Karpas-422 (cell line): ENCODE measurements at regions not wholly inside any gene's neighbourhood (a gene's known extent, or its start where the extent isn't known, plus 50 kb on each side); places are given as distances from the start of the nearest gene placed in this dataset.

Experiments used
- DNase-seq: peaks from one replicate; pipeline ENCODE4 v3.0.0-alpha.2; 2015
- H2AFZ ChIP-seq: fragments of 200-600 bp; sonication (generic); 2 replicates; pipeline ENCODE4 v1.6.1; 2014; ENCODE audit warnings: antibody characterized with exemption, low read length, mixed read lengths
- H3K27ac ChIP-seq: fragments of 200-600 bp; sonication (generic); 2 replicates; pipeline ENCODE4 v1.5.1; 2014; ENCODE audit warnings: mild to moderate bottlenecking, low read length, moderate library complexity
- H3K27me3 ChIP-seq: fragments of 200-600 bp; sonication (generic); 2 replicates; pipeline ENCODE4 v1.6.1; 2014; ENCODE audit warnings: low read length, mixed read lengths
- H3K36me3 ChIP-seq: fragments of 200-600 bp; sonication (generic); 2 replicates; pipeline ENCODE4 v1.6.1; 2014; ENCODE audit warnings: low read length, mixed read lengths; ENCODE audit not compliant: insufficient read depth
- H3K4me1 ChIP-seq: fragments of 200-600 bp; sonication (generic); 2 replicates; pipeline ENCODE4 v1.6.1; 2014; ENCODE audit warnings: mild to moderate bottlenecking, low read length, mixed read lengths
- H3K4me2 ChIP-seq: fragments of 200-600 bp; sonication (generic); 2 replicates; pipeline ENCODE4 v1.6.1; 2014; ENCODE audit warnings: low read length, low read depth, mild to moderate bottlenecking; ENCODE audit not compliant: poor library complexity, severe bottlenecking
- H3K4me3 ChIP-seq: fragments of 200-600 bp; sonication (generic); 2 replicates; pipeline ENCODE4 v1.5.1; 2014; ENCODE audit warnings: mild to moderate bottlenecking, antibody characterized with exemption, low read length, mixed read lengths
- H3K79me2 ChIP-seq: fragments of 200-600 bp; sonication (generic); 2 replicates; pipeline ENCODE4 v1.6.1; 2014; ENCODE audit warnings: mild to moderate bottlenecking, low read length, mixed read lengths
- H3K9ac ChIP-seq: fragments of 200-600 bp; sonication (generic); 2 replicates; pipeline ENCODE4 v1.6.0; 2014; ENCODE audit warnings: low read length
- H3K9me2 ChIP-seq: fragments of 200-600 bp; sonication (generic), shearing (Covaris generic); replicated peaks from 2 replicates; pipeline ENCODE4 v1.6.0; 2014; ENCODE audit warnings: mild to moderate bottlenecking, low read length, moderate library complexity; ENCODE audit not compliant: insufficient read depth
- H3K9me3 ChIP-seq: fragments of 300-700, 200-600 bp; sonication (generic); 2 replicates; pipeline ENCODE4 v1.6.1; 2014; ENCODE audit warnings: low read length, mixed read lengths
- H4K20me1 ChIP-seq: fragments of 200-600 bp; sonication (generic); 2 replicates; pipeline ENCODE4 v1.6.1; 2014; ENCODE audit warnings: mild to moderate bottlenecking, antibody characterized with exemption, low read length, low read depth; ENCODE audit not compliant: insufficient read depth

DNA sequence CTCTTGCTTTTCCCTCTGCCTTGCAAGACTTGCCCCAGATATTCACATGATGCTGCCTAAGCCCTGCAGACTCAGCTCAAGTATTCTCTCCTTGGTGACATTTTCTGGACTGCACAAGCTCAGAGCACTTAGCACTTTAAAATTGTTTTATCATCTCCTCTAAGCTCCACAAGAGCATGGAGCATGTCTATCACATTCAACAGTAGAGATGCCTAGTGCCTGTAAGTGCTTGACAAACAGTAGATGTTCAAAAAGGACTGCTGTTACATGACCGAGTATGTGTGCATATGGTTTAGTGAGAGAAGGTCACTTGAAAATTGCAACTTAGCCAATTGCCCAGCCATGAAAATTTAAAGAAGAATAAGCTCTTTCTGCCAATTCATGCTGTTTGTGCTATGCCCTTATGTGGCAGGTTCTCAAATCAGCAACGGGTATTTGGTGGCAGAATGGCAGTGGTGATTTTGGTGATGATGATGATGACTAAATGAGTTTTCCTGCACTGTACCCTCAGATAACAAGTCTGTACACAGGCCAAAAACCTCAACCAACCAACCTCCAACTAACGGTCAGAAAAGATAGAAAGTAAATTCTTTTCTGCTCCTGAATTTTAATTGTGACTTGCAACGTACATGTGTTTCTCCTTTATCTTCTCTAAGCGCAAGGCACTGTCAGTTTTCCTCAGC is 647.2 kb upstream of the UBE2E2 start:
- Histone ChIP-seq H3K4me1 (no peaks in the 10 kb centered on the region), H3K4me2 (no peak overlapping the region), H3K9me2 (no peaks in the 10 kb centered on the region), H3K79me2 (no peaks in the 10 kb centered on the region), H3K27me3 (no peaks in the 10 kb centered on the region), H3K36me3 (no peaks in the 10 kb centered on the region), H3K4me3 (no peak overlapping the region), H3K9ac (no peak overlapping the region), H2AFZ (no peak overlapping the region), H3K9me3 (no peaks in the 10 kb centered on the region), H3K27ac (no peak overlapping the region), H4K20me1 (no peaks in the 10 kb centered on the region)
- DNase-seq, result no peak

DNA sequence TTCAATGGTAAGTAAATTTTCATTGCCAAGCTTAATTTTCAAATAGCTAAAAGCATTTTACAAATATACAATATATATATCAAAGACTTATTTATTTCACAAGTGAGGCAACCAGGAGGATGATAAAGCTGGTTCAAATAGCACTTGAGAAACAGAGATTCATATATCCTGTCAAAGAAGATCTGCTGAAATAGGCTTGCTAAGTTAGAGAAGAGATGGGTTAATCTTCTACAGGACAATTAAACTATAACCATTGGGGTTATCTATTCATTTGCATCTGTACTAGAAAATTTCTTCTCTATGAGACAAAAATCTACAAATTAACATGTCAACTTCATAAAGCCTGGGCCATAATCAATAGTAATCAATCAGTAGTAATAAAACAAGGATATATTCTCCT is 637.7 kb upstream of the UBE2E2 start:
- no peak overlapping the region for H3K4me3 ChIP-seq
- no peak overlapping the region for H3K9ac ChIP-seq
- H4K20me1 ChIP-seq, result no peaks in the 10 kb centered on the region
- DNase-seq, result no peak
- no peak overlapping the region for H3K4me2 ChIP-seq
- H3K9me2 ChIP-seq, result no peaks in the 10 kb centered on the region
- no peak overlapping the region for H2AFZ ChIP-seq
- H3K79me2 ChIP-seq, result no peaks in the 10 kb centered on the region
- H3K27ac ChIP-seq, result no peak overlapping the region
- no peaks in the 10 kb centered on the region for H3K36me3 ChIP-seq
- no peaks in the 10 kb centered on the region for H3K4me1 ChIP-seq
- H3K9me3 ChIP-seq, result no peaks in the 10 kb centered on the region
- H3K27me3 ChIP-seq, result no peaks in the 10 kb centered on the region

- Histone ChIP-seq H3K27me3 (no peaks in the 10 kb centered on the region), H2AFZ (no peak overlapping the region), H3K27ac (no peak overlapping the region), H4K20me1 (no peaks in the 10 kb centered on the region), H3K9me2 (no peaks in the 10 kb centered on the region), H3K36me3 (no peaks in the 10 kb centered on the region), H3K9me3 (no peaks in the 10 kb centered on the region), H3K4me3 (no peak overlapping the region), H3K4me2 (no peak overlapping the region), H3K79me2 (no peaks in the 10 kb centered on the region), H3K9ac (no peak overlapping the region), H3K4me1 (no peaks in the 10 kb centered on the region)
- DNase-seq, result no peak
Observed at GRCh38 chr3:22568285-22568684, 634.8 kb upstream of the UBE2E2 start.

DNA sequence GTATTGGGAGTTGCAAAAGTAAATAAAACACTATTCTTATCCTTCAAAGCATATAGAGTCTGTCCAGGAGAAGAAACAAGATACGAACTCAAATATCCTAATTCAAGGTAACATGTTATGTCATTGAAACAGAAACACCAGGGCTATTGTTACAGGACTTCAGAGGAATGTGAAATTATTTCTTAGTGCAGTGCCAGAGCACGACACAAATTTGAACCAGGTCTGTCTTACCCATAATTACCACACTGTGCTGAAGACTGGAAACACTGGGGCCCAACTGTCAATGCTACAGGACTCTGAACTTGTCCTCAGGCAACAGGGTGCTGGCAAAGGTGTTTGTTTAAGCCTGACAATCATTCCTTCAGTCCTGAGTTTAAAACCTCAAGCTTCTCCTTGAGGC is 633.6 kb upstream of the UBE2E2 start:
- no peak overlapping the region for H2AFZ ChIP-seq
- no peaks in the 10 kb centered on the region for H3K27me3 ChIP-seq
- H3K4me3 ChIP-seq, result no peak overlapping the region
- H3K79me2 ChIP-seq, result no peaks in the 10 kb centered on the region
- no peaks in the 10 kb centered on the region for H3K9me2 ChIP-seq
- no peak for DNase-seq
- no peaks in the 10 kb centered on the region for H4K20me1 ChIP-seq
- H3K9ac ChIP-seq, result no peak overlapping the region
- H3K36me3 ChIP-seq, result no peaks in the 10 kb centered on the region
- no peaks in the 10 kb centered on the region for H3K9me3 ChIP-seq
- H3K4me2 ChIP-seq, result no peak overlapping the region
- no peaks in the 10 kb centered on the region for H3K4me1 ChIP-seq
- H3K27ac ChIP-seq, result no peak overlapping the region

DNA sequence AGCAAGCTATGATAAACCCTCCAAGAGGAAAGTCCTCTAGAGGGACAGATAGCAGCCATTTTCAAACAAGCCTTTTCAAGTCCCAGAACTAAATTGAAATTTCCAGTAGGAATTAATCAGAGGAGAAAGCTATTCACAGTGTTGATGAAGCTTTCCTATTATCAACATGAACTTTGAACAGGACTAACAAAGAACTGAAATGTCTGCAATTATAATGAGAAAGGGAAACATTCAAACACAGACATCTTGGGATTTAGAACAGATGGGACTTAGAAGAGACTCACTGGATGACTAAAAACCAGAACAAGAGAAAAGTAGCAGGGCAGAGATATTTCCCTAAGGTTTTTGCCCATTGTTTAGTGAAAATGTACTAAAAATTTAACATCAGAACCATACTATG is 622.1 kb upstream of the UBE2E2 start:
- Histone ChIP-seq H3K9me2 (0 out of 2 replicates have a peak, but pooled peaks cover 4% of the 10 kb centered on the region), H3K27ac (no peak overlapping the region), H3K9me3 (no peaks in the 10 kb centered on the region), H3K9ac (no peak overlapping the region), H3K4me1 (peaks cover 1% of the 10 kb centered on the region; the same call in 1 of the 2 replicates), H3K4me3 (no peak overlapping the region), H4K20me1 (no peaks in the 10 kb centered on the region), H3K4me2 (no peak overlapping the region), H3K79me2 (no peaks in the 10 kb centered on the region), H3K36me3 (no peaks in the 10 kb centered on the region), H2AFZ (no peak overlapping the region), H3K27me3 (no peaks in the 10 kb centered on the region)
- DNase-seq, result no peak

DNA sequence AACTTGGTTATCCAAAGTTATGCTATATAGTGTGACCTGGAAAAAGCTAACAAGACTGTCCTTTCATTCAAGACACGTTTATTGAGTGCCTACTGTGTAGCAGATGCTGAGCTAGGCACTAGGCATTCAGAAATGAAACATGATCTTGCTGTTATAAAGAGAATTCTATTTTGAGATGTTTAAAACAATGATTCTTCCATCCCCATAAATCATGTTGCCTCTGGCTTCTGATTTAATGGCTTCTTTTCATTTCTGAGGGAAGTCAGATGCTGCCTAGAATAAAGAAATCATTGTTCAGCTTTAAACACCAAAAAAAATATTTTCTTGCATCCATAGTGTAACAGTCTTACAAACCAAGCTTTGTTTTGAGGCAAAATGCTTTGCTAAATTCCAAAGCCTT is 620.9 kb upstream of the UBE2E2 start:
- no peaks in the 10 kb centered on the region for H3K79me2 ChIP-seq
- DNase-seq, result no peak
- no peak overlapping the region for H3K9ac ChIP-seq
- no peaks in the 10 kb centered on the region for H3K9me3 ChIP-seq
- no peak overlapping the region for H2AFZ ChIP-seq
- H3K27ac ChIP-seq, result no peak overlapping the region
- no peak overlapping the region for H3K4me3 ChIP-seq
- 0 out of 2 replicates have a peak, but pooled peaks cover 4% of the 10 kb centered on the region for H3K9me2 ChIP-seq
- H4K20me1 ChIP-seq, result no peaks in the 10 kb centered on the region
- no peaks in the 10 kb centered on the region for H3K4me1 ChIP-seq
- H3K36me3 ChIP-seq, result no peaks in the 10 kb centered on the region
- H3K4me2 ChIP-seq, result no peak overlapping the region
- H3K27me3 ChIP-seq, result no peaks in the 10 kb centered on the region

- no peak overlapping the region for H3K9ac ChIP-seq
- no peak overlapping the region for H3K27ac ChIP-seq
- H3K27me3 ChIP-seq, result no peaks in the 10 kb centered on the region
Observed at GRCh38 chr3:22585504-22585903, 617.6 kb upstream of the UBE2E2 start.

DNA sequence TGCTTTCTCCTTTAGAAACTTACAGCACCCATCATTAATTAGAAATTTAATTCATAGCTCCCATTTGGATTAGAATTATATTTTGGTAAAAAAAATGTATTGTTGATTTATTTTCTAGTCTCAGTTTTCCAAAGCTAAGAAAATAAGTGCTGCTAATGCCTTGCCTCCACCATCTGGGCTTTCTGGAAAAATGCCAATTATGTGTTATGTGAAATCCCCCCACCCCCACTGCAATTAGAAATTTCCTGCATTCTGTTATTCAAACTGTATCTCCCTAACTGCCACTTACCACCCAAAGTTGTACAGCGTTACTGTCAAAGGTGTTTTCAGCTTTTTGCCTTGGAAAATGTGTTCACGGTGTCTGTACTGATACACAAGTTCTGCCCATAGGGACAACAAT is 617.2 kb upstream of the UBE2E2 start:
- Histone ChIP-seq H3K4me3 (no peak overlapping the region), H4K20me1 (no peaks in the 10 kb centered on the region), H3K9ac (no peak overlapping the region), H3K4me2 (no peak overlapping the region), H3K9me3 (no peaks in the 10 kb centered on the region; the same call in 1 of the 2 replicates), H3K27ac (no peak overlapping the region), H3K9me2 (0 out of 2 replicates have a peak, but pooled peaks cover 5% of the 10 kb centered on the region), H3K36me3 (no peaks in the 10 kb centered on the region), H2AFZ (no peak overlapping the region), H3K27me3 (no peaks in the 10 kb centered on the region), H3K79me2 (no peaks in the 10 kb centered on the region), H3K4me1 (no peaks in the 10 kb centered on the region)
- no peak for DNase-seq

More at GRCh38 chr3:22585504-22585903, 617.6 kb upstream of the UBE2E2 start:
- H3K36me3 ChIP-seq, result no peaks in the 10 kb centered on the region
- no peaks in the 10 kb centered on the region; the same call in 1 of the 2 replicates for H3K9me3 ChIP-seq
- no peaks in the 10 kb centered on the region for H3K4me1 ChIP-seq
- no peak overlapping the region for H3K4me2 ChIP-seq
- H3K4me3 ChIP-seq, result no peak overlapping the region
- H2AFZ ChIP-seq, result no peak overlapping the region
- H4K20me1 ChIP-seq, result no peaks in the 10 kb centered on the region
- H3K9me2 ChIP-seq, result 0 out of 2 replicates have a peak, but pooled peaks cover 4% of the 10 kb centered on the region
- no peaks in the 10 kb centered on the region for H3K79me2 ChIP-seq
- no peak for DNase-seq
